DMS153 (cell line): ENCODE measurements at regions not wholly inside any gene's neighbourhood (a gene's known extent, or its start where the extent isn't known, plus 50 kb on each side); places are given as distances from the start of the nearest gene placed in this dataset.

Experiments
- DNase-seq: peaks from one replicate; lab custom pipeline; 2025; lab: John Stamatoyannopoulos, UW

DNA sequence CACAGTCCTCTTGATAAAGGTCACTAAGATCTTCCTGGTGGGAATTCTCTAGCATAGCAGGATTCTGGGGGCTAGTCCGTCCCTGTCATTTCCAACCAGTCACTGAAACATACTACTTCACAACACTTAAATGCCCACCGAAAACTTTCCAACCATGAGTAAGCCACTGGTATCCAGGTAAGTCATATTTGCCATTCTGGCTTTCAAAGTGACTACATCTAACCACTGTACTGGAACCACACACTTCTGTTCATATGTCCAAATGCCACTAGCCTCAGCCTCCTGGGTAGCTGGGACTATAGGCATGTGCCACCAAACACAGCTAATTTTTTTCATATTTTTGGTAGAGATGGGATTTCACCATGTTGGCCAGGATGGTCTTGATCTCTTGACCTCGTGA is 64.3 kb upstream of the VANGL1 start:
- no peak for DNase-seq

DNA sequence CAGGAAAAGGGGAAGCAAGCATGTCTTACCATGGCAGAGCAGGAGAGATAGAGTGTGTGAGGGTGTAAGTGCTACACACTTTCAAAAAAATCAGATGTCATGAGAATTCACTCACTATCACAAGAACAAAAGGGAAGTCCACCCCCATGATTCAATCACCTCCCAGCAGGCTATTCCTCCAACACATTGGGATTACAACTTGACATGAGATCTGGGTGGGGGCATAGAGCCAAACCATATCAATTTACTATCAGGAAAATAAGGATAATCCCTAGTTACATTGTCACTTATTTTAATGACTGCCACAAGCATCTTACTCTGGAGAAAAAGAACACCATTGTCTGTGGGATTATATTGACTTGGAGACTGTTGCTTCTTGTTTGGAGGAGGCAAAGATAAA is 66.1 kb upstream of the VANGL1 start:
- no peak for DNase-seq

DNA sequence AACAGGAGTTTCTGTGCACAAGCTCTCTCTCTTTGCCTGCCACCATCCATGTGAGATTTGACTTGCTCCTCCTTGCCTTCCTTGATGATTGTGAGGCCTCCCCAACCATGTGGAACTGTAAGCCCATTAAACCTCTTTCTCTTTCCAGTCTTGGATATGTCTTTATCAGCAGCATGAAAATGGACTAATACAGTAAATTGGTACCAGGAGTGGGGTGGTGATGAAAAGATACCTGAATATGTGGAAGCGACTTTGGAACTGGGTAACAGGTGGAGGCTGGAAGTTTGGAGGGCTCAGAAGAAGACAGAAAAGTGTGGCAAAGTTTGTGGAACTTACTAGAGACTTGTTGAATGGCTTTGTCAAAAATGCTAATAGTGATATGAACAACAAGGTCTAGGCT is 69.1 kb upstream of the VANGL1 start:
- no peak for DNase-seq

DNA sequence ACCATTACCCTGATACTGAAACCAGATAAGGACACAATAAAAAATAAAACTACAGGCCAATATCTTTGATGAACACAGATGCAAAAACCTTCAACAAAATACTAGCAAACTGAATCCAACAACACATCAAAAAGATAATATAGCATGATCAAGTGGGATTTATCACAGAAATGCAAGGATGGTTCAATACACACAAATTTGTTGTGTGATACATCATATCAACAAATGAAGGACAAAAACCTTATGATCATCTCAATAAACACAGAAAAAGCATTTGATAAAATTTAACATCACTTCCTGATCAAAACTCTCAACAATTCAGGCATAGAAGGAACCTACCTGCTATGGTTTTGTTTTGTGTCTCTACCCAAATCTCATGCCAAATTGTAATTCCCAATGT is 74.3 kb upstream of the VANGL1 start:
- DNase-seq: no peak

DNA sequence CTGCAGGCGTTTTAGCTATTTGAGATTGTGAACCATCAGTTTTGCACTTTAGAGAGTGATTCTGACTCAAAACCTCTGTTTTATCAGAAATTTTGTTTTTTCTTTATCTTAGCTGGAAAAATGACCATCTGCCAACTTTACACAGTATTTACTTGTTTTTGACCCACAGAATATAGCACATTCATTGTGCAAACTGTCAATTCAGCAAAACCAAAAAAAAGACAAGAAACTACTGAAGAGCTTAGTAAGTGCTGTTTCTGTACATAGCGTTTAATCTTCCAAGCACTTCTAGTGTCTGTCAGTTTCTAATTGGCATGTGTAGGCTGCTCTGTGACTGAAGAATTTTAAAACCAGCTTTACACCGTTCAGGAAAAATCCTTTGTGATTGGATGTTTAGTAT is 76.0 kb upstream of the VANGL1 start:
- no peak for DNase-seq

DNA sequence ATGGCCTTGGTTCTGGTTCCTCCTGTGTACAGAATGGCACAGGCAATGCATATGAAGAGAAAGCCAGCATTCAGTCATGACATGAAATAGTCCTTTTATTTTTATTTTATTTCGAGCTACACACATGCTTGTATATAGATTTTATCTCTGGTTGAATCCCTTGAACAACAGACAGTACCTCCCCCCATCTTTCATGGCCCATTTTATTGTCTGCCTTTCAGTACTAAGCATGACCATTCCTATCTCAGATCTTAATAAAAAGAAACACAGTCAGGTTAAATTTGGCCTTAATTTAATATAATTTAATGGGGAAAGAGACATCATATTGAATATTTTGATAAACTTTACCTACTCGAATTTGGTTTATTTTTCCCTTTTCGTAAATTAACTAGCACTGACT is 76.4 kb upstream of the VANGL1 start:
- DNase-seq: no peak

DNA sequence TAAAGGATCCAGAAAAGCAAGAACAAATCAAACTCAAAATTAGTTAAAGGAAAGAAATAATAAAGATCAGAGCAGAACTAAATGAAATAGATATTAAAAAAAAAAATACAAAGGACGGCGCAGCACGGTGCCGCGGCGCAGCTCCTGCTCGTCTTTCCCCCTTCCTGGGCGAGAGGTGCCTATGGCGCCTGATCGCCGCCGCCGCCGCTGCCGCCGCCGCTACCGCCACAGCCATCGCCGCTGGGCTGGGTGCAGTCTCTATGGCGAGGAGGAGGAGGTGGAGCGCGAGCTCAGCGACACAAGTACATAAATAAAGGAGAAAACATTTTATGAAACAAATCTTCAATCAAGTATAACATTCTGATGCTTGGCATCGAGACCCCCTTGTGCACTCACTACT is 77.6 kb upstream of the VANGL1 start:
- DNase-seq: no peak

DNA sequence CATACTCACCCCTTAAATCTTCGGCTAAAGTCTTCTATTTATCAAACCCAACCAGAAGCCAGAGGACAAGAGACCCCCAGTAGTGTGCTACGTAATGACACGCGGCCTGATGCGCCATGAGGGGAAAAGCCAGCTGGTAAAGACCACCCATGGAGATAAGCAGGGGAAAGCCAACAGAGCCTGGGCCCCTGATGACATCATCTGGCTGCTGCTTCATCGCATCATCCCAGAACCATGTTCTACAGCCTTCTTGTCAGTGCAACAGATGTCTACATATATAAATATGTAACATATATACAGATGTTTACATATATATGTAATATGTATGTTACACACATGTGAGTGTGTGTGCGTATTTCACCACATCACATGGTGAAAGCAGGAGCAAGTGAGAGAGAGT is 81.7 kb upstream of the VANGL1 start:
- DNase-seq: no peak

DNA sequence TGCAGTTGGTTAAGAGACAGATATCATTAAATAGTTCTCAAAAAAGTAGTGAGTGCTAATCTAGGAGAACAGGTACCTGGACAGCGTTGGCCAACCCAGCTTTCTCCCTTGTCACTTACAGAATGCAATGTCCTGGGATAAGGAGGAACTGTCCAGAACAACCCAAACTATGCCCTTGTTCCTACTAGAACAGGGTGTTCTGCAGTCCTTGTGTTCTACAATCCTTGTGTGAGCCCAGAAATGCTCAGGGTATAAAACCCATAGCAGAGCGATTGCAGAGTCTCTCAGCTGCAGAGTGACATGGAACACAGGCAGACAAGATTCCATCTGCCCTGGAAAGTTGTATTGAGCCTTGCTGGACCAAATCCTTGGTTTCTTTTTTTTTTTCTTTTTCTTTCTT is 83.5 kb upstream of the VANGL1 start:
- DNase-seq: no peak

DNA sequence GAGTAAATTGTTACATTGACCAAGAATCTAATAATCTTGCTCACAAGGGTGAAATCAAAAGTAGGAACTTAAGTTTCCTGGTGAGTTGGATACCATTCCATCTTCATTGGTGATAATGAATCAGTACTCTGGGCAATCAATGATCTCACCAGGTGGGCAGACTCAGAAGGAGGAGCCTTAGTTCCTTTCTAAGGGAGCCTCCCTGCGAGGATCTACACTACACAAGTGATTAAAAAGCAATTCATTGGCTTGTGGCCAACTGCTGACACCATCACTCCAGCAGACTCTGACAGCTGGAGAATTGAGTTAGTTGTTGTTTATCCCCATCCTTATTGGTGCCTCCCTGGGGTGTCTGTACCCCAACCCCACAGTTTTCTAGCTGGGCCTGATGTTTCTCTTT is 84.1 kb upstream of the VANGL1 start:
- DNase-seq: peak; percentile 31

DNA sequence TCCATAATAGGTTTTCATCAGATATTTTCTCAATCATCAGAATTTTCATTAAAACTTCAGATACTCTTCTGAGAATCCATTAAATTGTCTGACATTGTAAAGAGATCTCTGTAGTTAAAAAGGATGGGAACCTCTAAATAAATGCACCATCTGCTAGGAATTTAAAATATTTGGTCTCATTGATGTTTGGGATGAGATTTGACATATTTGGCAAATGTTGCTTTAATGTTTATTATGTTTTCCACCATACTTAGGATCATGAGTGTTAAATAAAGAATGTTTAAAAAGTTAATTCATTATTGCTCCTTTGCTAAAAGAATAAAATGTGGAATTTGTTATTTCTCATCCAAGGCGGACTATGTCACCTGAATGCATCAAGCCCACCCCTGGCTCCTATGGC is 85.5 kb upstream of the VANGL1 start:
- no peak for DNase-seq

DNA sequence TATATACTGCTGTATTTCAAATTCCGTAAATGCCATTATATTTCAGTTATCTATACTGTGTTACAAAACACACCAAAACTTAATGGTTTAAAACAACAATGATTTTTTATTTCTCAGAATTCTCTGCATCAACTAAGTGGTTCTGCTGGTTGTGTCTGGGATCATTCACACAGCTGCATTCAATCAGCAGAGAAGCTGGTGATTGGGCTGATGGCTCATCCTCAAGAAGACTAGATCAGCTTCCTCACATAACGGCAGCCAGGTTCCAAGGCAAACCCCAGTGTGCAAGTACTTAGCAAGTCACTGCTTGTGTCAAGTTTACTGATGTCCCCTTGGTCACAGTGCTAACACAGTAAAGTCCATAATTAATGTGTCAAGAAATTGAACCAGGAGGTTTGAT is 86.3 kb upstream of the VANGL1 start:
- no peak for DNase-seq

DNA sequence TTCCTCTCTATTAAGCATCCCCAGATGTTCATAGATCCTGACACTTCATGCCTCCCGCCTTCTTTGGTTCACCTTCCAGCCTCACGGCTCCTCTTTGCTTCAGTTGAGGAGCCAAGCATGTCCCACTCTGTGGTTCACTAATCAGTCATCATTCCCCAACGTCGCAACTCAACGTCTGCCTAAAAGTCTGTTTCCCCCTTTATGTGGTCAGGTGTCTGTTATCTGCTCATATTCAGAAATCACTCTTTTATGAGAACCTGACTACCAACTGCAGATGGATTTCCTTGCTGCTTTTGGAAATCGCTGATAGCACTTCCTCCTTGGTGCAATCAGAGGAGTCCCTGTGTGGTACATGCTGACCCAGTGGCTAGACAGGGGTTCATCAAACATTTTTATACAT is 94.1 kb upstream of the VANGL1 start:
- no peak for DNase-seq

DNA sequence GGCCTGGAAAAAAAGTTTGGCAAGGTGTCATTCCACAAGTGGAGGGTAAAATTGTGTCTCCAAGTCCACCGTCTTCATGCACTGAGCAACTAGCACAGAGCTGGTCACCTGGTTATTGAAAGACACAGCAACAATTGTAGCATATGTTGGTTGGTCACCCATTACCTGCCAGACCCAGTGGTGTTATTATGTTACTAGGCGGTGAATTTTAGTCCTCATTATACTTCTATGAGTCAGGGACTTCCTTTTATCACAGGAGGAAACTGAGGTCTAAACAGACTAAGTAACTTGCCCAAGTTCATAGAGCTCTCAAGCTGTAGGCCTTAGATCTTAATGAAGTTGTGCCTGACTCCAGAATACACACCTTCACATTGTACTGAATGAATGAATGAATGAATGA is 94.9 kb upstream of the VANGL1 start:
- no peak for DNase-seq

DNA sequence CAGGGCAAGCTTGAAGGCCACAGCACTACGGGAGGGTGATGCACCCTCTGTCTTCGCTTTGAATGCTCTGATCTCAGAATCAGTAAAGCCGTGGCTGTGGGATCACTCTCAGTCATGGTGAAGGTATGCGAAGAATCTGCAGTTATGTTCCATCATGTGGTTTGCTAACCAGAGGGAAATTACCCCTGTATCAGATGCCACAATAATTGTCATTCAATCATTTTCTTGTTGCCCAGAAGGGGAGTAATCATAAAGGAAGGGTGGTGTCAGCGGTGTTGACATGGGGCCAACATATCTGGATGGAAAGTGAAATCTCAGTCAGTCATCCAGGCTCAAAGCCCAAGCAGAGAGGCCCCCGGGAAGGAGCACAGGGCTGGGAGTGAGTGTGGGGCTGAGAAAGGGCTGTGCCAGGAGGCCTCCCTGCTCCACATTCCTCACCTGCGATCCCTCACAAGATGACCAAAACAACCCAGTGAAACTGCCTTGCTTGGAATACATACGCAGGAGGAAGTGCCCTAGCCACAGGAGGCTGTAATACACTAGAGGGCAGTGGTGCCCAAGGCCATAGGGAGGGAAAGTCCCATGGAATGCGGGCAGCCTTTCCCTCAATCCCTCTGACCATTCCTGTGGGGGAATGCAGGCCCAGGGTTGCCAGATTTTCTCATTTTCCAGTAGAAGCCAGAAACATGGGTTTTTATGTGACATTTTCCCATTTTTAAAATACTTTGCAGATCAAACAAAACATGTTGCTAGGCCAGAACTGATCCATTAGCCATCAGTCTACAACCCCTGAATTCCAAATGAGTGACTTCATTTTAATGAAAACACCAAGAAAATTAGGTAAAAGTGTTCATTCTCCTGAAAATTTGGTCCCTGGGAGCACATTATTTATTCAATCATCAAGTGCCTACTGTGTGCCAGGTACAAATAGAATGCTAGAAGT is 95.7 kb upstream of the VANGL1 start:
- DNase-seq: no peak

DNA sequence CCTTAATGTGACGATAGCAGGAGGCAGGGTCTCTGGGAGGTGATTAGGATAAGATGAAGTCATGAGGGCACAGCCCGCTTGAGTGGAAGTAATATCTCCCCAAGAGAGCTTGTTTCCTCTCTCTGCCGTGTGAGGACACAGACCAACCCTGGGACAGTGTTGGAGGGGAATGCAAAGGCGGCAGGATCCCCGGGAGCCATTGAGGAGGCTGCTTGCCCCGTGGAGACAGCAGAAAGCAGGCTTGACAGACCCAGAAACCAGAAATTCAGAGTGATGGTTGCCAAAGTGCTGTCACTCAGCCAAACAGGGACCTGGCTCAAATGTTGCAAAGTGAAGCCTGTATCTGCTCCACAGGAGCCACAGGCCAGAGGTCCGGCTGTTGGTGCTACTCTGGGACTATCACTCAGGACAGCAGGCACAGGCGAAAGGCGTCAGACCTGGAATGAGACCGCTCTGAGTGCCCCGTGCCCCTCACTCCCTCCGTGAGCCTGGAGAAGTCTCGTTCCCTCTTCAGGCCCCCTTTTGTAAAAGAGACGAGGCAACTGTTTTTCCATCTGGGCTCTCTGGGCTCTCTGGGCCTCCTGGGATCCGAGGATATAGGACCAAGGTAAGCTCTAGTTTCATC is 96.6 kb upstream of the VANGL1 start:
- no peak for DNase-seq

DNA sequence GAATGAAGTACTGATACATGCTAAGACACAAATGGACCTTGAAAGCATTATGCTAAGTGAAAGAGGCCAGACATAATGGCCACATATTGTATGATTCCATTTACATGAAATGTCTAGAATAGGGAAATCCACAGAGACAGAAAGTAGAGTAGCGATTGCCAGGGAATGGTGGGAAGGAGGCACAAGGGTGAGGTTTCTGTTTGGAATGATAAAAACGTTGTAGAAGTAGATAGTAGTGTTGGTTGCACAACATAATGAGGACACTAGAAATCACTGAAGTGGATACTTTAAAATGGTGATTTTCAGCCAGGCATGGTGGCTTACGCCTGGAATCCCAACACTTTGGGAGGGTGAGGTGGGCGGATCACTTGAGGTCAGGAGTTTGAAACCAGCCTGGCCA is 97.6 kb upstream of the VANGL1 start:
- no peak for DNase-seq

DNA sequence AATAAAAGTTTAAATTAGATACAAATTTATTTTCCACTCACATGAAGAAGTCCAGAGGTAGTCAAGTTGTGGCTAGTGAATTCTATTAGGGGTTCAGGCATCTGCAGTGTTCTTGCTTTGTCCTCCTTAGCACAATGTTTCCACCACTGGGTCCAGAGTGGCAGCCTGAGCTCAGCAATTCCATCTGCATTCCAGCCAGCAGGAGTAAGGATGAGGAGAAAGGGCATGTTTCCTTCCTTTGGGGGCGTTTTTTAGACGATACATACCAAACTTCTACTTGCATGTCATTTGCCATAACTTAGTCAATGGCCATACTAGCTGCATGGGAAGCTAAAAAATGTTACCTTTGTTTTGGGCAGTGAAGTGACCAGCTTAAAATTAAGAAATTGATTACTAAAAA is 98.5 kb upstream of the VANGL1 start:
- DNase-seq: no peak

DNA sequence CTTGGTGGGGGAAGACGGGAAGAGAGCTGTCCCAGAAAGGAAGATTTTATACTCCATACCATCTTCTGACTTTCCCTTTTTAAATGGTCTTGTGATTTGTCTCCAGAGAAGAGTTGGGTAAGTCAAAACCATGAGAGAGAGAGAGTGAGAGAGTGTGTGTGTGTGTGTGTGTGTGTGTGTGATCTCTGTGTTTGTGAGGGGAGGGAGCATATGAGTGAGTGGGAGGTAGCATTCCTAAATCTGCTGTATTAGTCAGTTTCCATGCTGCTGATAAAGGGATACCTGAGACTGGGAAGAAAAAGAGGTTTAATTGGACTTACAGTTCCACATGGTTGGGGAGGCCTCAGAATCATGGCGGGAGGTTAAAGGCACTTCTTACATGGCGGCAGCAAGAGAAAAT is 102.0 kb upstream of the VANGL1 start:
- no peak for DNase-seq

DNA sequence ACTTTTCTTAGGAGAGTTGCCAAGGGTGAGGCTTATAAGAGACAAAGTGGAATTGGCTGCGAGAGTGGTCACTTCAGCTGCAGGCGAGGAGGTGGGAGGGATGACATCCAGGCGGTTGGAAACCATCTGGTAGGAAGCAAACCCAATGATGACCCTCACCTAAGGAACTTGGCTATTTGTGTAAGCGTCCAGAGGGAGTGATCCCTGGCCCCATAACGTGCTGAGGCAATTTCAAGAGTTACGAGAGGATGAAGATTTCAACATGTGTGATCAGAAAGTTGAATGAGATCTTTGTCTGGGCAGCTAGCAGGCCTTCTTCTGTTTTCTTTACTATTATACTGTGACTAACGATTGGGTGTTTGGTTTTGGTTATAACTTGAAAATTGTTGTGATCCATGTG is 102.7 kb upstream of the VANGL1 start:
- no peak for DNase-seq

DNA sequence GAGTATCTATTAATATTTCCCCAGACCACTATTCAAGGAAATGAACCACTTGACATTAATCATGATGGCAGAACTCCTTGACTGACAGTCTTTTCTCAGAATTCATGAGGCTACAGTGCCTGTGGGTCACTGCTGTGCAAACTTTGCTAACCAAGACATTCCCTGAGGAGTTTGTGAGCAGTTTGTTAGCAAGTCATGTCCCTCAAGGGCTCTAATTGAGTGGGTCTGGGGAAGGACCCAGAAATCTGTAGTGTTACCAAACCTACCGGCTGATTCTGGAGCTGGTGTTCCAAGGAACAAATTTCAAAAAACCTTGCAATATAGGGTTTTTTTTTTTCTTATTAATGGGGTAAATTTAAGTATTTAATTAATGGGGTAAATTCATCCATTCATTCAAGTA is 103.2 kb upstream of the VANGL1 start:
- DNase-seq: no peak

DNA sequence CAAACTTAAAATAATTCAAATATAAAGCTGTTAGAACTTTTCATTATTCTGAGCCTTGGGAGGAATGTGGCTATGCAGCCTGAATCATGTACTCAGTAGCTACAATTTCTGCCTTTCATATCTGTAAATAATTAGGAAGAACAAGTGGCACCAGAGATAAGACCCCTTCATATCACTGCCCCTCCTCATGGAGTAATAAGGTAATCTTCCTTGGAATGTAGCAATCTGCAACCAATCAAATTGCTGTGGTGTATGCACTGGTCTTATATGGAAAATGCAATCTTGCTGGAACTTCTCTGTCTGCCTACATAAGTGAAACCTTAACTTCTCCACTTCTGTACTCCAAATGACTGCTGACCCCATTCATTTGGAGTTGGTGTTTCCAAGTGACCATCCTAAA is 104.4 kb upstream of the VANGL1 start:
- DNase-seq: no peak

DNA sequence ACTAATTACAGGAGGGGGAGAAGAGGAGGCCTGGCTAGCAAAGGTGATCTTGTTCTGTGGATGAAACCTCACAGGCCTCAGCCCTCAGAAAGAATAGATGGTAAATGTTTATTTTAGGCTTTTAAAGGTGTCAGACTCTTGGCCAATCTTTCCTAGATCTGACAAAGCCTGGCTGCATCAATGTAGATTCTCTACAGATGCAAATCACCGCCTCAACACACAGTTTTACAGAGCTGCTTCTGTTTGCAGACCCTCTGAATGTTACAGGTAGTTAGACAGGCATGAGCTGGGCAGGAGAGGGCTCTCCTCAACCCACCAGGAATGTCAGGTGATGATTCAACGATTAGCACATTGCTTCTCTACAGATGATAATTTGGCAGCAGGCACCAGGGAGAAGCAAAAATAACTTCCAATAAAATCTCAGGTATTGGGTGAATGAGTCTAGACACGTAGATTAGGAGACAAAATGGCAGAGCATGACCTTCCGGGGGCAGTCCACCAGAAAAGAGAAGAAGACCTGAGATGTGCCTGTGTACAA is 105.4 kb upstream of the VANGL1 start:
- no peak for DNase-seq

DNA sequence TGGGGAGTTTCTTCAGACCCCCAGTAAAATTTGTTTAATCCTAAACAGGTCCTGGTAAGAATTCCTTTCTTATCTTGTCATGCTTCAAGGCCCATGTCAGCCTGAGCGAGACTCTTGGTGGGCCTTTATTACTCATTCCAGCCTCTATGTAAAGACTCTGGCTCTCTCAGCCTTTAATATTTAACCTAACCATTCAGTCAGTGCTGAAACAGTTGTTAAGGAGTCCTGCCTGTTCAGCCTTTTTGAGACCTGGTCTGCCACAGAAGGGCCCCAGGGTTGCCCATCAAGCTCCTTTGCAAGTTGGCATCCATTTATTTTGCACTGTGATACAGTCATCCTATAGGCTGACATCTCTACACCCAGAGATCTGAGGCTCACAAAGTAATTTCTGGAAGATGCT is 107.7 kb upstream of the VANGL1 start:
- no peak for DNase-seq
